OCI-LY3 (cell line): ENCODE measurements at regions not wholly inside any gene's neighbourhood (a gene's known extent, or its start where the extent isn't known, plus 50 kb on each side); places are given as distances from the start of the nearest gene placed in this dataset.

Experiments
- CTCF ChIP-seq: fragments of 200-600, 300-600 bp; sonication (generic); IDR thresholded peaks from 2 replicates; pipeline ENCODE4 v1.5.1; 2014; ENCODE audit warnings: antibody characterized with exemption, low read length, low read depth
- EZH2phosphoT487 ChIP-seq: fragments of 200-600 bp; shearing (Covaris generic); IDR thresholded peaks from 2 replicates; pipeline ENCODE4 v1.6.1; 2018; ENCODE audit warnings: antibody characterized with exemption, mixed run types, low read depth

- TF ChIP-seq CTCF: no peak
- TF ChIP-seq EZH2phosphoT487: no peak
These were observed 806.6 kb downstream of the SQOR start for GRCh38 chr15:46441294-46442062.
